SK-N-SH treated with all-trans-retinoic acid at 6 μM for 48 hours (cell line): ENCODE measurements at regions not wholly inside any gene's neighbourhood (a gene's known extent, or its start where the extent isn't known, plus 50 kb on each side); places are given as distances from the start of the nearest gene placed in this dataset.

Experiments used
- ATAC-seq: fragments of 200-7000 bp; cut with Tn5 transposase; 3 replicates; pipeline ENCODE4 v1.9.1; 2020; ENCODE audit warnings: mild to moderate bottlenecking, moderate library complexity
- BACH2 ChIP-seq: fragments of 250-450 bp; sonication (Bioruptor Pico); IDR thresholded peaks from 2 replicates; pipeline ENCODE4 v1.9.0; 2021; ENCODE audit warnings: mild to moderate bottlenecking, borderline replicate concordance
- CREB5 ChIP-seq: fragments of 250-450 bp; sonication (Bioruptor Pico); IDR thresholded peaks from 2 replicates; pipeline ENCODE4 v1.5.1; 2020; ENCODE audit warnings: low read depth, mild to moderate bottlenecking, moderate library complexity
- CSDC2 ChIP-seq: fragments of 250-450 bp; sonication (Bioruptor Pico); IDR thresholded peaks from 2 replicates; pipeline ENCODE4 v1.5.0; 2020; ENCODE audit warnings: mild to moderate bottlenecking, moderate library complexity
- ESRRG ChIP-seq: fragments of 250-450 bp; sonication (Bioruptor Pico); IDR thresholded peaks from 2 replicates; pipeline ENCODE4 v1.6.1; 2021; ENCODE audit warnings: mild to moderate bottlenecking
- GLIS3 ChIP-seq: fragments of 250-450 bp; sonication (Bioruptor Pico); IDR thresholded peaks from 2 replicates; pipeline ENCODE4 v1.5.0; 2020; ENCODE audit warnings: mild to moderate bottlenecking, moderate library complexity
- POU6F1 ChIP-seq: fragments of 250-450 bp; sonication (Bioruptor Pico); IDR thresholded peaks from 2 replicates; pipeline ENCODE4 v1.8.0; 2021; ENCODE audit warnings: low read depth, mild to moderate bottlenecking, moderate library complexity, borderline replicate concordance
- RARB ChIP-seq: fragments of 250-450 bp; sonication (Bioruptor Pico); IDR thresholded peaks from 2 replicates; pipeline ENCODE4 v1.8.0; 2021; ENCODE audit warnings: mild to moderate bottlenecking, moderate library complexity
- SNAI2 ChIP-seq: fragments of 250-450 bp; sonication (Bioruptor Pico); IDR thresholded peaks from 2 replicates; pipeline ENCODE4 v1.5.0; 2020; ENCODE audit warnings: mild to moderate bottlenecking, moderate library complexity
- TOX ChIP-seq: fragments of 250-450 bp; sonication (Bioruptor Pico); IDR thresholded peaks from 2 replicates; pipeline ENCODE4 v1.8.0; 2021; ENCODE audit warnings: mild to moderate bottlenecking, moderate library complexity, borderline replicate concordance
- TSHZ2 ChIP-seq: fragments of 250-450 bp; sonication (Bioruptor Pico); IDR thresholded peaks from 2 replicates; pipeline ENCODE4 v1.5.0; 2020; ENCODE audit warnings: mild to moderate bottlenecking, moderate library complexity
- ZC3H10 ChIP-seq: fragments of 250-450 bp; sonication (Bioruptor Pico); IDR thresholded peaks from 2 replicates; pipeline ENCODE4 v1.5.1; 2021; ENCODE audit warnings: mild to moderate bottlenecking, moderate library complexity
- ZFP3 ChIP-seq: fragments of 250-450 bp; sonication (Bioruptor Pico); IDR thresholded peaks from 2 replicates; pipeline ENCODE4 v1.5.0; 2020; ENCODE audit warnings: mild to moderate bottlenecking, moderate library complexity
- ZNF565 ChIP-seq: fragments of 450-650 bp; formaldehyde crosslinking; conservative IDR thresholded peaks from 2 replicates; pipeline ENCODE4 v1.5.0; 2020; ENCODE audit warnings: low read depth, mild to moderate bottlenecking, moderate library complexity
- ZNF8 ChIP-seq: fragments of 450-650 bp; formaldehyde crosslinking; IDR thresholded peaks from 2 replicates; pipeline ENCODE4 v1.5.0; 2020; ENCODE audit warnings: mild to moderate bottlenecking, moderate library complexity

- no peak for TF ChIP-seq POU6F1
These were observed 55.8 kb upstream of the CPEB4 start (continued) for GRCh38 chr5:173832386-173832785.

- TF ChIP-seq TOX (CRISPR knock-in tag), result no peak
- TF ChIP-seq POU6F1, result no peak
- no peak for TF ChIP-seq GLIS3 (CRISPR knock-in tag)
- no peak for TF ChIP-seq ZC3H10 (CRISPR knock-in tag)
- TF ChIP-seq BACH2 (CRISPR knock-in tag), result no peak
- TF ChIP-seq, all 23 proteins: peak for 0
- no peak for ATAC-seq
These were observed 54.8 kb upstream of the CPEB4 start for GRCh38 chr5:173833196-173833985.

GRCh38 chr5:173834071-173834771 lies 53.9 kb upstream of the CPEB4 start:
- no peak for TF ChIP-seq CSDC2
- TF ChIP-seq ZNF8 (CRISPR knock-in tag), result no peak
- no peak for TF ChIP-seq SNAI2 (CRISPR knock-in tag)
- no peak for TF ChIP-seq ZNF565 (CRISPR knock-in tag)
- TF ChIP-seq ZFP3 (CRISPR knock-in tag), result no peak
- no peak for TF ChIP-seq RARB (CRISPR knock-in tag)
- no peak for TF ChIP-seq ESRRG (CRISPR knock-in tag)
- no peak for TF ChIP-seq CREB5 (CRISPR knock-in tag)
- TF ChIP-seq TSHZ2 (CRISPR knock-in tag), result no peak
- no peak for TF ChIP-seq ZC3H10 (CRISPR knock-in tag)
- TF ChIP-seq, all 23 proteins: peak for 0
- ATAC-seq, result no peak

GRCh38 chr5:173835131-173835530 lies 53.0 kb upstream of the CPEB4 start:
- no peak for ATAC-seq

More at GRCh38 chr5:173835131-173835530, 53.0 kb upstream of the CPEB4 start:
- TF ChIP-seq ZNF8 (CRISPR knock-in tag) (no peak), TSHZ2 (CRISPR knock-in tag) (no peak), BACH2 (CRISPR knock-in tag) (no peak), RARB (CRISPR knock-in tag) (no peak)
